ENCODE measurements at regions not wholly inside any gene's neighbourhood (a gene's known extent, or its start where the extent isn't known, plus 50 kb on each side); places are given as distances from the start of the nearest gene placed in this dataset.

DNA sequence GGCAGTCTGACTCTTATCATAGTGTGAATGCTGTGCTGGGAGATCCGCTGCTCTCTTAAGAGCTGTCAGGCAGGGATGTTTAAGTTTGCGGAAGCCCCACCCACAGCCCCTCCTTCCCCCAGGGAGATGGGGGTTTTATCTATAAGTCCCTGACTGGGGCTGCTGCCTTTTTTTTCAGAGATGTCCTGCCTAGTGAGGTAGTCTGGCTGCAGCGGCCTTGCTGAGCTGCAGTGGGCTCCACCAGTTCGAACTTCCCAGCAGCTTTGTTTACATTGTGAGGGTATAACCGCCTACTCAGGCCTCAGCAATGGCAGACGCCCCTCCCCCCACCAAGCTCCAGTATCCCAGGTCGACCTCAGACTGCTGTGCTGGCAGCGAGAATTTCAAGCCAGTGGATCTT is 75.7 kb upstream of the UST start:
- TF ChIP-seq, protein P1, sequence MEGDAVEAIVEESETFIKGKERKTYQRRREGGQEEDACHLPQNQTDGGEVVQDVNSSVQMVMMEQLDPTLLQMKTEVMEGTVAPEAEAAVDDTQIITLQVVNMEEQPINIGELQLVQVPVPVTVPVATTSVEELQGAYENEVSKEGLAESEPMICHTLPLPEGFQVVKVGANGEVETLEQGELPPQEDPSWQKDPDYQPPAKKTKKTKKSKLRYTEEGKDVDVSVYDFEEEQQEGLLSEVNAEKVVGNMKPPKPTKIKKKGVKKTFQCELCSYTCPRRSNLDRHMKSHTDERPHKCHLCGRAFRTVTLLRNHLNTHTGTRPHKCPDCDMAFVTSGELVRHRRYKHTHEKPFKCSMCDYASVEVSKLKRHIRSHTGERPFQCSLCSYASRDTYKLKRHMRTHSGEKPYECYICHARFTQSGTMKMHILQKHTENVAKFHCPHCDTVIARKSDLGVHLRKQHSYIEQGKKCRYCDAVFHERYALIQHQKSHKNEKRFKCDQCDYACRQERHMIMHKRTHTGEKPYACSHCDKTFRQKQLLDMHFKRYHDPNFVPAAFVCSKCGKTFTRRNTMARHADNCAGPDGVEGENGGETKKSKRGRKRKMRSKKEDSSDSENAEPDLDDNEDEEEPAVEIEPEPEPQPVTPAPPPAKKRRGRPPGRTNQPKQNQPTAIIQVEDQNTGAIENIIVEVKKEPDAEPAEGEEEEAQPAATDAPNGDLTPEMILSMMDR (IDR thresholded peaks at IDR 0.05; ENCODE audit: insufficient read depth, low read length, missing control alignments): no peak
- no peak for DNase-seq (ENCODE audit: low read depth, low spot score)
- H3K4me3 ChIP-seq (ENCODE audit: low read depth, low read length): no peak overlapping the region
- CTCF ChIA-PET: no interaction called here
- POLR2A ChIA-PET: no interaction called here

DNA sequence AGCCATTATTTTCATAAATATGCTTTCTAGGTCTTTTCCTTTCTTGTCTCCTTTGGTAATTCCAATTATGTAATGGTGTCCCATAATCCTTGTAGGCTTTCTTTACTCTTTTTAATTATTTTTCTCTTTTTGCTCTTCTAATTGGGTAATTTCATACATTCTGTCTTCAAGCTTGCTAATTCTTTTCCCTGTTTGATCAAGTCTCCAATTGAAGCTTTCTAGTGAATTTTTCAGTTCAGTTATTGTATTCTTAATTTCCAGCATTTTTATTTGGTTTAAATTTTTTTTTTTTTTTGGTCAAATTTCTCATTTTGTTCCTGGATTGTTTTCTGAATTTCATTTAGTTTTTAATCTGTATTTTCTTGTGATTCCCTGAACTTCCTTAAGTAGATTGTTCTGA is 74.9 kb upstream of the UST start:
- ChIA-PET CTCF (no interaction called here), POLR2A (no interaction called here)
- DNase-seq (ENCODE audit: low read depth, low spot score): no peak
- no peak overlapping the region for H3K4me3 ChIP-seq (ENCODE audit: low read depth, low read length)
- TF ChIP-seq, protein P1 (IDR thresholded peaks at IDR 0.05; ENCODE audit: insufficient read depth, low read length, missing control alignments): no peak

DNA sequence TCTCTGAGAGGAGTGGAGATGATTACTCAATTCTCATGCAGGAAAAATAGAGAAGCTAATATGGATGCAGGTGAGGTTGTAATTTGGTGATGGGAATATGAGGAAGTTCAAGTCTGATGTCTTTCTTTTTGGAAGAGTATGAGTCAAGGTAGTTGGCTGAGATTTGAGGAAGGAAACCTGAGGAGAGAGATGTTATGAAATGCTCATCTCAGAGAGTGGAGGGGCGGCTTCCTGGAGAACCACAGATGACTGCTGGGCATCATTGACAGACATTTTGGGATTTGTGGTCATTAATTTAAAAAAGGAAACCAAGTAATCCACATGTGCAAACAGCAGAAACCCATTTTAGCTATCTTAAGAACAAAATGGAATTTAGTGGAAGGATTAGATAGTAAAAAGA is 72.5 kb upstream of the UST start:
- ChIA-PET CTCF (interaction anchor here (2.0 kb wide), 1 partner anchor 299 kb away, joined by 5 read pairs; no protein-coding TSS in a partner anchor), POLR2A (no interaction called here)
- TF ChIP-seq, protein P1 (IDR thresholded peaks at IDR 0.05; ENCODE audit: insufficient read depth, low read length, missing control alignments): no peak
- no peak for DNase-seq (ENCODE audit: low read depth, low spot score)
- H3K4me3 ChIP-seq (ENCODE audit: low read depth, low read length): no peak overlapping the region

DNA sequence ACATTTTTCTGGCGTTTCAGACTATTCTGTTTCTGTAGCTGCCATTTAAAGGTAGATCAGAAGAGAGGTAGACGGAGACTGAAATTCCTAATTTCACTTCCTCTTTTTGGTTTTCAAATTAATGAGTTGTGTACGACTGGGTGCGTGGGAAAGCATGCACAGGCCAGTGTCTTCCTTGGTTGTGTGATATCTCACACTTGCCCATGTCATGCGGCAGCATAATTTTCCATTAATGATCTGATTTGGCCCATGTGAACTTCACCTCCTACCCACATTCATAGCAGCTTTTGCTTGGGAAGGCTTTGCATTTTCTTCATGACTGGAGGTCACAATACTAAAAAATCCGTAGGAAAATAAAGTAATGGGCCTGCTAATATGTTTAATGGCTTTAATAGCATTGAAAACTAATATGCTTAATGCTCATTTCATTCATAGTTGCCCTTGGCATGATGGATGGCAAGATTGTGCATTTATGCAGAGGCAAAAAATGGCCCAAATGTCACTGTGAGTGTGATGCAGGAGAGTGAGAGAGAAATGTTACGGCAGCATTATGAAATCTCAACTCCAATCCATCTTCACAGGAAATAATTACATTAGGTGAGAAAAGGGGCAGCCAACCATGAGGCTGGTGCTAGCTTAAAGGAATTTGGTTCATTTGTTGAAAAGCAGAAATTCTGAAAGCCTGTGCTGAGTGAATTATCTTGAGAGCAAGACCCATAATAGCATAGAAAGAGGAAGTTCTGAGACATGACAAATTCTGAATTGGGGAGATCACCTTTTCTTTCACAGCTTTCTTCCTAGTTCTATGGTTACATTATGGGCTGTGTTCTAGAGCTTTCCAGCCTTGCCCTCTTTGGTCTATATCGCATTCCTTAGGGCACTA is 69.0 kb upstream of the UST start:
- TF ChIP-seq, protein P1 (IDR thresholded peaks at IDR 0.05; ENCODE audit: insufficient read depth, low read length, missing control alignments): no peak
- CTCF ChIA-PET: no interaction called here
- DNase-seq (ENCODE audit: low read depth, low spot score): no peak
- no peak overlapping the region for H3K4me3 ChIP-seq (ENCODE audit: low read depth, low read length)
- POLR2A ChIA-PET: no interaction called here

DNA sequence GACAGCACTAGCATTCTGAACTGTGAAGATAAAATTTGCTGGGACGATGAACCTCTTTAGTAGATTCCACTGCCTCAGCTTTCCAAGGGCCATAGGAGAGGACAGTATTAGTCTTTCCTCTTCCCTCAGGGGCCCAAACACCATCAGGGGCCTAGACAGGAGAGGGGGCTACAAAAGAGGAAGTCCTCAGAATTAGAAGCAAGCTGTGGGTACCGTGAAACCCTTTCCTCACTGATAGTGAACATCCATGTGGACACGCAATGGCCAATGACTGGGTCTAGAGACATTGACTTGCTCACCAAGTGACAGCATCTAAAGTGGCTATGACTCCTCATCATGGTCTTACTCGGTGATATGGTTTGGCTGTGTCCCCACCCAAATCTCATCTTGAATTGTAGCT is 68.1 kb upstream of the UST start:
- no peak for DNase-seq (ENCODE audit: low read depth, low spot score)
- POLR2A ChIA-PET: no interaction called here
- CTCF ChIA-PET: no interaction called here
- no peak overlapping the region for H3K4me3 ChIP-seq (ENCODE audit: low read depth, low read length)
- TF ChIP-seq, protein P1 (IDR thresholded peaks at IDR 0.05; ENCODE audit: insufficient read depth, low read length, missing control alignments): no peak

DNA sequence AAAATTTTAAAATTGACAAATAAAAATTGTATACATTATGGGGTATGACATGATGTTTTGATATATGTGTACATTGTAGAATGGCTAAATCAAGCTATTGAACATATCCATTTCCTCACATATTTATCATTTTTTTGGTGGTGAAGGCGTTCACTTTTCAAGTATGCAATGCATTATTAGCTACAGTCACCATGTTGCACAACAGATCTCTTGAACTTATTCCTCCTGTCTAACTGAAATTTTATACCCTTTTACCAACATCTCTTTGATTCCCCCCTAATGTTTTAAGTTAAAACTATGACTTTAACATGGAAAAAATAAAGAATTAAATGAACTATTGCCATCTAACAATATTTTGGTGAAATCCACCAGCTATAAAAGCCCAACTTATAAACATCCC is 65.2 kb upstream of the UST start:
- no peak for DNase-seq (ENCODE audit: low read depth, low spot score)
- CTCF ChIA-PET: no interaction called here
- H3K4me3 ChIP-seq (ENCODE audit: low read depth, low read length): no peak overlapping the region
- POLR2A ChIA-PET: interaction anchor here (0.5 kb wide), 1 partner anchor 922 kb away, joined by 3 read pairs; no protein-coding TSS in a partner anchor
- TF ChIP-seq, protein P1 (IDR thresholded peaks at IDR 0.05; ENCODE audit: insufficient read depth, low read length, missing control alignments): no peak

All from AG04449 (cell line).